ENCODE measurements at regions not wholly inside any gene's neighbourhood (a gene's known extent, or its start where the extent isn't known, plus 50 kb on each side); places are given as distances from the start of the nearest gene placed in this dataset.

GRCh38 chr1:5473268-5473667 is 519.0 kb downstream of the NPHP4 start:
- ATAC-seq (replicated peaks in 1 of 4) (no peak), DNase-seq (no peak)
- Mint-ChIP-seq H3K9me3 (no peaks in the 10 kb centered on the region), H3K36me3 (no peaks in the 10 kb centered on the region), H3K4me1 (peaks cover 0 to 7% (median 0%) of the 10 kb centered on the region in 3 donors), H3K4me3 (no peak overlapping the region), H3K27ac (no peak overlapping the region), H3K27me3 (peaks cover 0 to 11% of the 10 kb centered on the region in 2 donors)
- POLR2A ChIA-PET: no interaction called here
- H3K4me1 ChIP-seq (ENCODE audit: control insufficient read depth in 1 of 2, extremely low read depth in 1 of 2, insufficient read depth in 2 of 2, low read length in 2 of 2): no peaks in the 10 kb centered on the region
- no peak overlapping the region for H3K27ac ChIP-seq (ENCODE audit: low read length)
- H3K4me3 ChIP-seq (ENCODE audit: control insufficient read depth in 1 of 2, extremely low read depth in 1 of 2, low read length in 1 of 2): no peak overlapping the region
- no peaks in the 10 kb centered on the region for H3K9me3 ChIP-seq
- CTCF ChIA-PET: no interaction called here
- H3K36me3 ChIP-seq (ENCODE audit: control insufficient read depth in 2 of 2, extremely low read depth in 1 of 2, insufficient read depth in 1 of 2, low read length in 1 of 2): no peaks in the 10 kb centered on the region
- H3K27me3 ChIP-seq (replicated peaks in 1 of 2; ENCODE audit: control insufficient read depth in 2 of 2, extremely low read depth in 1 of 2, insufficient read depth in 2 of 2, low read length in 1 of 2): peaks cover 0 to 7% of the 10 kb centered on the region in 2 experiments
- 83% methylated on average over 12 of the region's 12 CpGs for WGBS (ENCODE audit: insufficient coverage)

DNA sequence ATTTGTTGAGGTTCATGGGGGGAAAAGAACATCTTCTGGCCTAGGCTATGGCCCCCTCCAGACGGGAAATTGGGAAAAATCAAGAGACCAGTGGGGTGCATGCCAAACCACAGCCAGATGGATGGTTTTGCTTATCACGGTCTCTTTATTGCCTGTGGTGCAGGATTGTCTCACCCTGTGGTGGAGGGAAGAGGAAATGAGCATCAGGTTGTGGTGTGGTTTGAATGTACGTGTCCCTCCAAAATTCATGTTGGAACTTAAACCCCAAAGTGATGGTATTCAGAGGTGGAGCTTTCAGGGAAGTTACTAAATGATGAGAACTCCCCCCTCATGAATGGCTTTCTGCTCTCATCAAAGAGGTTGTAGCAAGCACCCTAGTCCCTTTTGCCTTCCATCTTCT is 525.7 kb downstream of the NPHP4 start:
- peaks cover 2 to 3% of the 10 kb centered on the region in 2 donors for H3K27me3 Mint-ChIP-seq
- no peaks in the 10 kb centered on the region for H3K36me3 ChIP-seq (ENCODE audit: control insufficient read depth in 2 of 2, extremely low read depth in 1 of 2, insufficient read depth in 1 of 2, low read length in 1 of 2)
- WGBS (ENCODE audit: insufficient coverage): 0% methylated on average over 1 of the region's 3 CpGs
- no peaks in the 10 kb centered on the region for H3K9me3 ChIP-seq
- no peak overlapping the region for H3K4me3 ChIP-seq (ENCODE audit: control insufficient read depth in 1 of 2, extremely low read depth in 1 of 2, low read length in 1 of 2)
- no peak overlapping the region for H3K27ac Mint-ChIP-seq
- H3K27me3 ChIP-seq (replicated peaks in 1 of 2; ENCODE audit: control insufficient read depth in 2 of 2, extremely low read depth in 1 of 2, insufficient read depth in 2 of 2, low read length in 1 of 2): peaks cover 0 to 9% of the 10 kb centered on the region in 2 experiments
- H3K27ac ChIP-seq (ENCODE audit: low read length): no peak overlapping the region
- ATAC-seq (replicated peaks in 1 of 4) (peak in 1 of 4 experiments; percentile 32), DNase-seq (no peak)
- peaks cover 9 to 19% (median 9%) of the 10 kb centered on the region in 3 donors for H3K4me1 Mint-ChIP-seq
- ChIA-PET CTCF (no interaction called here), POLR2A (no interaction called here)
- no peak overlapping the region for H3K4me3 Mint-ChIP-seq
- H3K9me3 Mint-ChIP-seq: peaks cover 0 to 9% (median 8%) of the 10 kb centered on the region in 3 donors
- peaks cover 0 to 3% of the 10 kb centered on the region in 2 experiments for H3K4me1 ChIP-seq (ENCODE audit: control insufficient read depth in 1 of 2, extremely low read depth in 1 of 2, insufficient read depth in 2 of 2, low read length in 2 of 2)
- no peaks in the 10 kb centered on the region for H3K36me3 Mint-ChIP-seq

GRCh38 chr1:5465281-5465711 is 526.9 kb downstream of the NPHP4 start:
- Histone ChIP-seq H3K4me1 (ENCODE audit: control insufficient read depth in 1 of 2, extremely low read depth in 1 of 2, insufficient read depth in 2 of 2, low read length in 2 of 2) (peaks cover 0 to 3% of the 10 kb centered on the region in 2 experiments), H3K4me3 (ENCODE audit: control insufficient read depth in 1 of 2, extremely low read depth in 1 of 2, low read length in 1 of 2) (no peak overlapping the region), H3K9me3 (no peaks in the 10 kb centered on the region), H3K36me3 (ENCODE audit: control insufficient read depth in 2 of 2, extremely low read depth in 1 of 2, insufficient read depth in 1 of 2, low read length in 1 of 2) (no peaks in the 10 kb centered on the region), H3K27ac (ENCODE audit: low read length) (no peak overlapping the region), H3K27me3 (replicated peaks in 1 of 2; ENCODE audit: control insufficient read depth in 2 of 2, extremely low read depth in 1 of 2, insufficient read depth in 2 of 2, low read length in 1 of 2) (peaks cover 0 to 9% of the 10 kb centered on the region in 2 experiments)
- H3K4me1 Mint-ChIP-seq: peaks cover 9 to 19% (median 9%) of the 10 kb centered on the region in 3 donors
- ChIA-PET CTCF (no interaction called here), POLR2A (no interaction called here)
- no peak overlapping the region for H3K4me3 Mint-ChIP-seq
- peaks cover 2 to 3% of the 10 kb centered on the region in 2 donors for H3K27me3 Mint-ChIP-seq
- no peaks in the 10 kb centered on the region for H3K36me3 Mint-ChIP-seq
- 83% methylated on average over 6 of the region's 7 CpGs for WGBS (ENCODE audit: insufficient coverage)
- peaks cover 0 to 13% (median 9%) of the 10 kb centered on the region in 3 donors for H3K9me3 Mint-ChIP-seq
- no peak for ATAC-seq (replicated peaks in 1 of 4)
- DNase-seq: no peak
- no peak overlapping the region for H3K27ac Mint-ChIP-seq

GRCh38 chr1:5464366-5464765 is 527.9 kb downstream of the NPHP4 start:
- ChIA-PET POLR2A (no interaction called here), CTCF (interaction anchor here in 1 of 2 donors (0.7 kb wide), 1 partner anchor 18 kb away, joined by 3 read pairs; no protein-coding TSS in a partner anchor)
- Mint-ChIP-seq H3K27ac (no peak overlapping the region), H3K4me1 (peaks cover 9 to 18% (median 9%) of the 10 kb centered on the region in 3 donors), H3K36me3 (no peaks in the 10 kb centered on the region), H3K9me3 (peaks cover 0 to 13% (median 9%) of the 10 kb centered on the region in 3 donors), H3K27me3 (peaks cover 2 to 3% of the 10 kb centered on the region in 2 donors), H3K4me3 (no peak overlapping the region)
- WGBS (ENCODE audit: insufficient coverage): 100% methylated on average over 2 of the region's 11 CpGs
- peaks cover 0 to 3% of the 10 kb centered on the region in 2 experiments for H3K4me1 ChIP-seq (ENCODE audit: control insufficient read depth in 1 of 2, extremely low read depth in 1 of 2, insufficient read depth in 2 of 2, low read length in 2 of 2)
- no peak overlapping the region for H3K4me3 ChIP-seq (ENCODE audit: control insufficient read depth in 1 of 2, extremely low read depth in 1 of 2, low read length in 1 of 2)
- no peak for ATAC-seq (replicated peaks in 1 of 4)
- DNase-seq: no peak
- H3K9me3 ChIP-seq: no peaks in the 10 kb centered on the region
- H3K27me3 ChIP-seq (replicated peaks in 1 of 2; ENCODE audit: control insufficient read depth in 2 of 2, extremely low read depth in 1 of 2, insufficient read depth in 2 of 2, low read length in 1 of 2): peaks cover 0 to 12% of the 10 kb centered on the region in 2 experiments
- no peaks in the 10 kb centered on the region for H3K36me3 ChIP-seq (ENCODE audit: control insufficient read depth in 2 of 2, extremely low read depth in 1 of 2, insufficient read depth in 1 of 2, low read length in 1 of 2)
- H3K27ac ChIP-seq (ENCODE audit: low read length): no peak overlapping the region

- Mint-ChIP-seq H3K4me3 (no peak overlapping the region), H3K27ac (no peak overlapping the region), H3K9me3 (peaks cover 0 to 9% (median 9%) of the 10 kb centered on the region in 3 donors), H3K27me3 (peaks cover 2 to 5% of the 10 kb centered on the region in 2 donors), H3K36me3 (no peaks in the 10 kb centered on the region), H3K4me1 (peaks cover 0 to 2% (median 0%) of the 10 kb centered on the region in 3 donors)
- 81% methylated on average over 4 of the region's 5 CpGs for WGBS (ENCODE audit: insufficient coverage)
- ChIA-PET POLR2A (no interaction called here), CTCF (no interaction called here)
- ATAC-seq (replicated peaks in 1 of 4): no peak
- Histone ChIP-seq H3K27me3 (replicated peaks in 1 of 2; ENCODE audit: control insufficient read depth in 2 of 2, extremely low read depth in 1 of 2, insufficient read depth in 2 of 2, low read length in 1 of 2) (peaks cover 0 to 15% of the 10 kb centered on the region in 2 experiments), H3K4me3 (ENCODE audit: control insufficient read depth in 1 of 2, extremely low read depth in 1 of 2, low read length in 1 of 2) (no peak overlapping the region), H3K4me1 (ENCODE audit: control insufficient read depth in 1 of 2, extremely low read depth in 1 of 2, insufficient read depth in 2 of 2, low read length in 2 of 2) (no peaks in the 10 kb centered on the region), H3K36me3 (ENCODE audit: control insufficient read depth in 2 of 2, extremely low read depth in 1 of 2, insufficient read depth in 1 of 2, low read length in 1 of 2) (no peaks in the 10 kb centered on the region), H3K27ac (ENCODE audit: low read length) (no peak overlapping the region), H3K9me3 (no peaks in the 10 kb centered on the region)
- no peak for DNase-seq
These were observed 531.3 kb downstream of the NPHP4 start for GRCh38 chr1:5460974-5461373.

DNA sequence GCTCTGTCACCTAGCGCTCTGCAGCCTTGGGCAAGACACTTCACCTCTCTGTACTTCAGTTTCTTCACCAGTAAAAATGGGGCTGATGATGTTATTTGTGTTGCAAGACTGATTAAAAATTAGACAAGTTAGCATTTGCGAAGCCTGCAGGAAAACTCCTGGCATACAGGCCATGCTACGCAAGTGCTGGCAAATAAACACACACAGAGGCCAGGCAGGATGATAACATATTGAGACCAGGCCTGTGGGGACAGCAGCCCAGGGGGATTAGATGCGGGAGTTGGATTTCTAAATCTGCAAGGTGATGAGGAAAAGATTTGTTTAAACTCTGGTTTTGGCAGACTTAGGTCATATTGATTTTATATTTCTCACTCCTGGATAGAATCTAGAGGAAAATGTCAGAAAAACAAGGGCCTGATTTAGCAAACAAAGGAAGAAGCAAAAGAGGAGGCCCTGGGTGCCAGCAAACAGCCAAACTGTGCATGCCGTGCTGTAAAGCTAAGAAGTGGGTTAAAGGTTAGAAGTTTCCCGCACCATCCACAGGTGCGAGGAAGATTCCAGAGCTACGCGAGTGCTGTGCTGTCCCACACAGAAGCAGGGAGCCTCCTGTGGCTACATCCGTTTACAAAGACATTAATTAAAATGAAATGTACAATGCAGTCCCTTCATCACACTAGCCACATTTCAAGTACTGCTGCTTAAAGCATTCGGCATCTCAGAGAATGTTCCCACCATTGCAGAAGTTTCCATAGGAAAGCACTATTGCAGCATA is 532.2 kb downstream of the NPHP4 start:
- Mint-ChIP-seq H3K27ac (no peak overlapping the region), H3K36me3 (no peaks in the 10 kb centered on the region), H3K4me3 (no peak overlapping the region), H3K4me1 (no peaks in the 10 kb centered on the region), H3K9me3 (peaks cover 0 to 9% (median 9%) of the 10 kb centered on the region in 3 donors), H3K27me3 (peaks cover 5 to 9% of the 10 kb centered on the region in 2 donors)
- DNase-seq (no peak), ATAC-seq (replicated peaks in 1 of 4) (no peak)
- Histone ChIP-seq H3K36me3 (ENCODE audit: control insufficient read depth in 2 of 2, extremely low read depth in 1 of 2, insufficient read depth in 1 of 2, low read length in 1 of 2) (no peaks in the 10 kb centered on the region), H3K4me1 (ENCODE audit: control insufficient read depth in 1 of 2, extremely low read depth in 1 of 2, insufficient read depth in 2 of 2, low read length in 2 of 2) (no peaks in the 10 kb centered on the region), H3K27me3 (replicated peaks in 1 of 2; ENCODE audit: control insufficient read depth in 2 of 2, extremely low read depth in 1 of 2, insufficient read depth in 2 of 2, low read length in 1 of 2) (peaks cover 0 to 19% of the 10 kb centered on the region in 2 experiments), H3K9me3 (no peaks in the 10 kb centered on the region), H3K27ac (ENCODE audit: low read length) (no peak overlapping the region), H3K4me3 (ENCODE audit: control insufficient read depth in 1 of 2, extremely low read depth in 1 of 2, low read length in 1 of 2) (no peak overlapping the region)
- ChIA-PET CTCF (no interaction called here), POLR2A (no interaction called here)
- 86% methylated on average over 4 of the region's 11 CpGs for WGBS (ENCODE audit: insufficient coverage)
